Astrocyte (in vitro differentiated cells and primary cell): ENCODE measurements at regions not wholly inside any gene's neighbourhood (a gene's known extent, or its start where the extent isn't known, plus 50 kb on each side); places are given as distances from the start of the nearest gene placed in this dataset.

ENCODE experiments used
- DNase-seq: peaks from one replicate; pipeline ENCODE4 v3.0.0-alpha.2; 2010; ENCODE audit warnings: low read depth
- FAIRE-seq: peaks from 2 replicates; lab custom pipeline; 2011; peaks lifted over from hg19 to GRCh38; lab: Jason Lieb, UNC
- H2AFZ ChIP-seq: 2 replicates; pipeline ENCODE4 v1.6.0; 2012; ENCODE audit warnings: low read depth, low read length, inconsistent platforms
- H3K27ac ChIP-seq: 2 replicates; pipeline ENCODE4 v1.5.1; 2011; ENCODE audit warnings: low read depth, low read length, inconsistent platforms
- H3K27me3 ChIP-seq: 2 replicates; pipeline ENCODE4 v1.6.0; 2011; ENCODE audit warnings: low read length, inconsistent platforms; ENCODE audit not compliant: insufficient read depth
- H3K36me3 ChIP-seq: 2 replicates; pipeline ENCODE4 v1.5.1; 2011; ENCODE audit warnings: low read length, inconsistent platforms; ENCODE audit not compliant: insufficient read depth
- H3K4me1 ChIP-seq: 2 replicates; pipeline ENCODE4 v1.5.1; 2011; ENCODE audit warnings: low read length, inconsistent platforms; ENCODE audit not compliant: insufficient read depth
- H3K4me2 ChIP-seq: 2 replicates; pipeline ENCODE4 v1.6.0; 2012; ENCODE audit warnings: low read length, inconsistent platforms
- H3K4me3 ChIP-seq: 2 replicates; pipeline ENCODE4 v1.5.1; 2011; ENCODE audit warnings: low read depth, mild to moderate bottlenecking, low read length, inconsistent platforms; ENCODE audit not compliant: insufficient read depth
- H3K79me2 ChIP-seq: 2 replicates; pipeline ENCODE4 v1.6.0; 2012; ENCODE audit warnings: mild to moderate bottlenecking, low read length, inconsistent platforms; ENCODE audit not compliant: insufficient read depth
- H3K9ac ChIP-seq: 2 replicates; pipeline ENCODE4 v1.6.0; 2012; ENCODE audit warnings: mild to moderate bottlenecking, low read length, inconsistent platforms
- H3K9me3 ChIP-seq: 2 replicates; pipeline ENCODE4 v1.5.1; 2012; ENCODE audit warnings: low read depth, mild to moderate bottlenecking, low read length, inconsistent platforms; ENCODE audit not compliant: insufficient read depth
- H4K20me1 ChIP-seq: 2 replicates; pipeline ENCODE4 v1.6.0; 2012; ENCODE audit warnings: low read length, inconsistent platforms; ENCODE audit not compliant: insufficient read depth
- H3K27ac Mint-ChIP-seq: one replicate; pipeline ENCODE4 v1.8.0; 2021; ENCODE audit warnings: mild to moderate bottlenecking, mixed read lengths; ENCODE audit not compliant: unreplicated experiment
- H3K27me3 Mint-ChIP-seq: one replicate; pipeline ENCODE4 v1.8.0; 2021; ENCODE audit warnings: low read depth, mixed read lengths; ENCODE audit not compliant: unreplicated experiment
- H3K36me3 Mint-ChIP-seq: one replicate; pipeline ENCODE4 v1.8.0; 2021; ENCODE audit warnings: low read depth, mixed read lengths; ENCODE audit not compliant: unreplicated experiment
- H3K4me1 Mint-ChIP-seq: one replicate; pipeline ENCODE4 v1.8.0; 2021; ENCODE audit warnings: low read depth, mixed read lengths; ENCODE audit not compliant: unreplicated experiment
- H3K4me3 Mint-ChIP-seq: one replicate; pipeline ENCODE4 v1.8.0; 2021; ENCODE audit warnings: mild to moderate bottlenecking, moderate library complexity, mixed read lengths; ENCODE audit not compliant: unreplicated experiment
- H3K9me3 Mint-ChIP-seq: one replicate; pipeline ENCODE4 v1.8.0; 2021; ENCODE audit warnings: mild to moderate bottlenecking, mixed read lengths; ENCODE audit not compliant: unreplicated experiment
- EZH2 ChIP-seq: IDR thresholded peaks from 2 replicates; pipeline ENCODE4 v1.6.1; 2012; ENCODE audit warnings: mild to moderate bottlenecking, low read length, inconsistent platforms; ENCODE audit not compliant: insufficient read depth
- TF ChIP-seq, protein P1 (sequence below): IDR thresholded peaks from 2 replicates; pipeline ENCODE4 v1.5.1; 2011; ENCODE audit warnings: low read depth, mild to moderate bottlenecking, inconsistent platforms, low read length, moderate library complexity; ENCODE audit not compliant: insufficient read depth

GRCh38 chr4:12965334-12965733, 518.8 kb downstream of the RAB28 start:
- no peaks in the 10 kb centered on the region for H3K36me3 ChIP-seq
- no peaks in the 10 kb centered on the region for H4K20me1 ChIP-seq
- H3K27ac Mint-ChIP-seq, result no peak overlapping the region
- TF ChIP-seq, protein P1, sequence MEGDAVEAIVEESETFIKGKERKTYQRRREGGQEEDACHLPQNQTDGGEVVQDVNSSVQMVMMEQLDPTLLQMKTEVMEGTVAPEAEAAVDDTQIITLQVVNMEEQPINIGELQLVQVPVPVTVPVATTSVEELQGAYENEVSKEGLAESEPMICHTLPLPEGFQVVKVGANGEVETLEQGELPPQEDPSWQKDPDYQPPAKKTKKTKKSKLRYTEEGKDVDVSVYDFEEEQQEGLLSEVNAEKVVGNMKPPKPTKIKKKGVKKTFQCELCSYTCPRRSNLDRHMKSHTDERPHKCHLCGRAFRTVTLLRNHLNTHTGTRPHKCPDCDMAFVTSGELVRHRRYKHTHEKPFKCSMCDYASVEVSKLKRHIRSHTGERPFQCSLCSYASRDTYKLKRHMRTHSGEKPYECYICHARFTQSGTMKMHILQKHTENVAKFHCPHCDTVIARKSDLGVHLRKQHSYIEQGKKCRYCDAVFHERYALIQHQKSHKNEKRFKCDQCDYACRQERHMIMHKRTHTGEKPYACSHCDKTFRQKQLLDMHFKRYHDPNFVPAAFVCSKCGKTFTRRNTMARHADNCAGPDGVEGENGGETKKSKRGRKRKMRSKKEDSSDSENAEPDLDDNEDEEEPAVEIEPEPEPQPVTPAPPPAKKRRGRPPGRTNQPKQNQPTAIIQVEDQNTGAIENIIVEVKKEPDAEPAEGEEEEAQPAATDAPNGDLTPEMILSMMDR, result no peak
- TF ChIP-seq EZH2, result no peak
- H3K9ac ChIP-seq, result no peak overlapping the region
- no peak overlapping the region for H3K4me3 ChIP-seq
- no peak overlapping the region for H3K4me3 Mint-ChIP-seq
- no peaks in the 10 kb centered on the region for H3K4me1 ChIP-seq
- FAIRE-seq (no peak), DNase-seq (no peak)
- H3K27ac ChIP-seq, result no peak overlapping the region
- peaks cover 2% of the 10 kb centered on the region for H3K36me3 Mint-ChIP-seq
- H3K4me1 Mint-ChIP-seq, result no peaks in the 10 kb centered on the region
- H3K9me3 Mint-ChIP-seq, result no peaks in the 10 kb centered on the region
- H3K9me3 ChIP-seq, result no peaks in the 10 kb centered on the region
- no peak overlapping the region for H3K4me2 ChIP-seq
- H3K79me2 ChIP-seq, result no peaks in the 10 kb centered on the region
- no peaks in the 10 kb centered on the region for H3K27me3 ChIP-seq
- H3K27me3 Mint-ChIP-seq, result no peaks in the 10 kb centered on the region
- no peak overlapping the region for H2AFZ ChIP-seq

- Histone ChIP-seq H3K27ac (no peak overlapping the region), H3K4me1 (no peaks in the 10 kb centered on the region), H3K27me3 (no peaks in the 10 kb centered on the region), H3K4me2 (no peak overlapping the region), H3K79me2 (no peaks in the 10 kb centered on the region), H3K9ac (no peak overlapping the region), H3K9me3 (no peaks in the 10 kb centered on the region), H4K20me1 (no peaks in the 10 kb centered on the region), H3K36me3 (no peaks in the 10 kb centered on the region), H2AFZ (no peak overlapping the region), H3K4me3 (no peak overlapping the region)
- Mint-ChIP-seq H3K4me3 (no peak overlapping the region), H3K27me3 (no peaks in the 10 kb centered on the region), H3K9me3 (no peaks in the 10 kb centered on the region), H3K36me3 (peaks cover 2% of the 10 kb centered on the region), H3K4me1 (no peaks in the 10 kb centered on the region), H3K27ac (no peak overlapping the region)
- DNase-seq (no peak), FAIRE-seq (no peak)
- TF ChIP-seq, protein P1, result no peak
- no peak for TF ChIP-seq EZH2
These were observed 520.2 kb downstream of the RAB28 start for GRCh38 chr4:12963912-12964311.

DNA sequence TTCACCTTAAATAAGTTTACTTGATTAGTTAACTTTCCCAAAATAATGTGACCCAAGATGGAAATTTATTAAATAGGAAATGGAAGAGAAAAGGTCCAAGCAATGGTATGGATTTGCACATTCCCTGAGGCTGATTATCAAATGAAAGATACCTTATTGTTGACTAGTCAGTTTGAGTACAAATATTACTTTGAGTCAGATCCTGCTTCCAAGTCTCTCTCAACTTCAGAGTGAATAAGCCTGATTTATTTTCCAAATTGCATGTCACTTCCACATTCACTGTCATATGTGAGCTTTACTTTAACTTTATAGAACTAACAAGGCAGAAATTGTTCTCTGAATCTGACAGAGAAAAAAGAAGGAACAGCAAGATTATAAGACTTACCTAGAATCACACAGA, 520.8 kb downstream of the RAB28 start:
- H3K27ac Mint-ChIP-seq, result no peak overlapping the region
- TF ChIP-seq, protein P1, result no peak
- no peak for TF ChIP-seq EZH2
- no peak overlapping the region for H2AFZ ChIP-seq
- H3K9ac ChIP-seq, result no peak overlapping the region
- no peaks in the 10 kb centered on the region for H3K27me3 ChIP-seq
- no peak overlapping the region for H3K4me3 Mint-ChIP-seq
- DNase-seq (no peak), FAIRE-seq (no peak)
- peaks cover 2% of the 10 kb centered on the region for H3K36me3 Mint-ChIP-seq
- no peaks in the 10 kb centered on the region for H3K4me1 ChIP-seq
- H3K27me3 Mint-ChIP-seq, result no peaks in the 10 kb centered on the region
- no peaks in the 10 kb centered on the region for H3K9me3 Mint-ChIP-seq
- H4K20me1 ChIP-seq, result no peaks in the 10 kb centered on the region
- H3K9me3 ChIP-seq, result no peaks in the 10 kb centered on the region
- H3K79me2 ChIP-seq, result no peaks in the 10 kb centered on the region
- H3K4me3 ChIP-seq, result no peak overlapping the region
- no peaks in the 10 kb centered on the region for H3K36me3 ChIP-seq
- H3K27ac ChIP-seq, result no peak overlapping the region
- H3K4me1 Mint-ChIP-seq, result no peaks in the 10 kb centered on the region
- H3K4me2 ChIP-seq, result no peak overlapping the region
